ENCODE measurements at regions not wholly inside any gene's neighbourhood (a gene's known extent, or its start where the extent isn't known, plus 50 kb on each side); places are given as distances from the start of the nearest gene placed in this dataset.

DNA sequence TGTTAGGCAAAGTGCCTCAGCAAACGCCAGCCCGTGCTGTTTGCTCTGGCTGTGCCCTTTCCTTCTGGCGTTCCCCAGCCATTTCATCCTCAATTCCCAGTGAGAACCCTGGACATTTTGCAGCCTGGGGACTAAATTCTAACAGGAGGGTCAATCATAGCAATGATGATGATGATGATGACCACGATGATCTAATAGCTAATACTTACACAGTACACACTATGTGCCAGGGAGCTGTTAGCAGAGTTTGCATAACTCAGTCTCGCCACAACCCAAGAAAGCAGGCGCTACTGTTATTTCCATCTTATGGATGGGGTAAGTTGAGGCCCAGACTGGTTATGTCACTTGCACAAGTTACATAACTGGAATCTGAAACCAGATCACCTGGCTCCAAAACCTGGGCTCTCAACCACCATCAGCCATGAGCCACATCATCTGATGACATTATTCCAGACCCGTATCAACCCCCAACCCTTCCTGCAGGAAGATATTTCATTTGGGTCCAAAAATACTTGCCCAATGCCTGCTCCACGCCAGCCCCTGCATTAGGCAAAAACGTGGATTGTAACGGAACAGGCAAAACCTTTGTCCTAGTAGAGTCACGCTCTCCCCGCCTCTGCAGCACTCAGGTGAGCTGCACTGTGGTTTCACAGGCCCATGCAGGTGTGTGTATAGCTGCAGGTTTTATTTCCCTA lies 132.6 kb upstream of the SERPIND1 start:
- Histone ChIP-seq H3K4me2 (replicated peaks; ENCODE audit: low read depth, low read length, poor library complexity, severe bottlenecking) (no peak overlapping the region), H3K4me3 (ENCODE audit: control extremely low read depth in 1 of 5, extremely low read depth in 1 of 5, insufficient read depth in 1 of 5, low read depth in 2 of 5, low read length in 4 of 5) (no peak overlapping the region), H3K4me1 (ENCODE audit: control insufficient read depth in 2 of 2, insufficient read depth in 2 of 2, low read length in 2 of 2) (no peaks in the 10 kb centered on the region), H2AFZ (ENCODE audit: insufficient read depth, low read depth, low read length, poor library complexity, severe bottlenecking) (no peak overlapping the region), H3K27ac (ENCODE audit: low read length in 2 of 2) (no peak overlapping the region), H3K79me2 (ENCODE audit: control insufficient read depth, insufficient read depth, low read length) (no peaks in the 10 kb centered on the region), H3K36me3 (replicated peaks in 1 of 2; ENCODE audit: control extremely low read depth in 1 of 2, control insufficient read depth in 1 of 2, extremely low read depth in 1 of 2, insufficient read depth in 2 of 2, low read length in 1 of 2) (no peaks in the 10 kb centered on the region), H3K27me3 (replicated peaks in 1 of 4; ENCODE audit: control extremely low read depth in 1 of 4, control insufficient read depth in 3 of 4, insufficient read depth in 4 of 4, low read length in 3 of 4) (peaks cover 0 to 5% (median 0%) of the 10 kb centered on the region in 4 experiments), H4K20me1 (ENCODE audit: control insufficient read depth, insufficient read depth, low read length, poor library complexity, severe bottlenecking) (no peaks in the 10 kb centered on the region), H3K9me3 (ENCODE audit: control extremely low read depth in 1 of 3, control insufficient read depth in 2 of 3, insufficient read depth in 1 of 3, low read length in 2 of 3) (peaks cover 0 to 3% (median 3%) of the 10 kb centered on the region in 3 donors), H3K9ac (ENCODE audit: low read length) (no peak overlapping the region)
- DNase-seq, result no peak
- CTCF ChIA-PET, result no interaction called here
- Mint-ChIP-seq H3K9me3 (ENCODE audit: insufficient read depth) (peaks cover 3% of the 10 kb centered on the region), H3K27ac (no peak overlapping the region), H3K4me3 (no peak overlapping the region), H3K27me3 (peaks cover 22% of the 10 kb centered on the region), H3K4me1 (no peaks in the 10 kb centered on the region)
- TF ChIP-seq EZH2 (IDR thresholded peaks at IDR 0.05; ENCODE audit: borderline replicate concordance, insufficient read depth, low read depth, low read length, poor library complexity, severe bottlenecking), result no peak
- POLR2A ChIA-PET, result no interaction called here
- ATAC-seq (ENCODE audit: low read depth), result no peak
- intact Hi-C loops (cut with micrococcal nuclease), result no loop called here
- WGBS (ENCODE audit: insufficient coverage), result 84% methylated on average over 8 of the region's 12 CpGs

DNA sequence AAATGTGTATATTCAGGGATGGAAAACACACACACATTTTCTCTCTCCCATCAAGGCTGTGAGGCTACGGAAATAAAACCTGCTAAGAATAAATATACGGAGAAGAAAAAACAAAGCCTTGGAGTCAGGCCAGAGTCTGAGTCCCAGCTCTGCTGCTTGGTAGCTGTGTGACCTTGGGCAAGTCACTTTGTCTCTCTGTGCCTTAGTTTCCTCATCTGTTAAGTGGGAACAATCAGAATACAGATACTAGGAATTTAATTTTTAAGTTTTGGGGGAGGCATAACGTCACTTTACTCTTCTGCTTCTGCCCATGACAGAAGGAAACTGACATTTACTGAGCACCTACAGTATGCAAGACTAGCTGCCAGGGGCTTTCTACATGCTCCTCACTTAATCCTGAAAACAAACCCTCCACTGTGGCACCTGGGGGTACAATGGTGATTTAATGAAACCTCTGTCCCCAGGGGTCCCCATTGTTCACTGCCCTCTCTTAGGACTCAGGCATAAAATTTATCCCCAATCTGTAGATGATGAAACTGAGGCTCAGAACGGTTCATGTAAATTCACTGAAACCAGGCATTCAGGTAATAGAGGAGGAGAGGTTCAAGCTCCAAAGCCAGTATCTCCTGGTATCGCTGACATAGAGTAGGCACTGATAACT lies 131.9 kb upstream of the SERPIND1 start:
- Histone ChIP-seq H3K79me2 (ENCODE audit: control insufficient read depth, insufficient read depth, low read length) (no peaks in the 10 kb centered on the region), H3K4me3 (ENCODE audit: control extremely low read depth in 1 of 5, extremely low read depth in 1 of 5, insufficient read depth in 1 of 5, low read depth in 2 of 5, low read length in 4 of 5) (no peak overlapping the region), H3K27ac (ENCODE audit: low read length in 2 of 2) (no peak overlapping the region), H3K9me3 (ENCODE audit: control extremely low read depth in 1 of 3, control insufficient read depth in 2 of 3, insufficient read depth in 1 of 3, low read length in 2 of 3) (peaks cover 0 to 3% (median 3%) of the 10 kb centered on the region in 3 donors), H3K4me2 (replicated peaks; ENCODE audit: low read depth, low read length, poor library complexity, severe bottlenecking) (no peak overlapping the region), H2AFZ (ENCODE audit: insufficient read depth, low read depth, low read length, poor library complexity, severe bottlenecking) (no peak overlapping the region), H3K4me1 (ENCODE audit: control insufficient read depth in 2 of 2, insufficient read depth in 2 of 2, low read length in 2 of 2) (no peaks in the 10 kb centered on the region), H3K27me3 (replicated peaks in 1 of 4; ENCODE audit: control extremely low read depth in 1 of 4, control insufficient read depth in 3 of 4, insufficient read depth in 4 of 4, low read length in 3 of 4) (peaks cover 0 to 5% (median 0%) of the 10 kb centered on the region in 4 experiments), H4K20me1 (ENCODE audit: control insufficient read depth, insufficient read depth, low read length, poor library complexity, severe bottlenecking) (no peaks in the 10 kb centered on the region), H3K36me3 (replicated peaks in 1 of 2; ENCODE audit: control extremely low read depth in 1 of 2, control insufficient read depth in 1 of 2, extremely low read depth in 1 of 2, insufficient read depth in 2 of 2, low read length in 1 of 2) (no peaks in the 10 kb centered on the region), H3K9ac (ENCODE audit: low read length) (no peak overlapping the region)
- Mint-ChIP-seq H3K4me1 (no peaks in the 10 kb centered on the region), H3K27ac (no peak overlapping the region), H3K9me3 (ENCODE audit: insufficient read depth) (peaks cover 3% of the 10 kb centered on the region), H3K27me3 (peaks cover 18% of the 10 kb centered on the region), H3K4me3 (no peak overlapping the region)
- WGBS (ENCODE audit: insufficient coverage), result 94% methylated on average over 2 of the region's 5 CpGs
- ATAC-seq (ENCODE audit: low read depth) (no peak), DNase-seq (no peak)
- intact Hi-C loops (cut with micrococcal nuclease), result no loop called here
- CTCF ChIA-PET, result no interaction called here
- POLR2A ChIA-PET, result no interaction called here
- TF ChIP-seq, protein P1, sequence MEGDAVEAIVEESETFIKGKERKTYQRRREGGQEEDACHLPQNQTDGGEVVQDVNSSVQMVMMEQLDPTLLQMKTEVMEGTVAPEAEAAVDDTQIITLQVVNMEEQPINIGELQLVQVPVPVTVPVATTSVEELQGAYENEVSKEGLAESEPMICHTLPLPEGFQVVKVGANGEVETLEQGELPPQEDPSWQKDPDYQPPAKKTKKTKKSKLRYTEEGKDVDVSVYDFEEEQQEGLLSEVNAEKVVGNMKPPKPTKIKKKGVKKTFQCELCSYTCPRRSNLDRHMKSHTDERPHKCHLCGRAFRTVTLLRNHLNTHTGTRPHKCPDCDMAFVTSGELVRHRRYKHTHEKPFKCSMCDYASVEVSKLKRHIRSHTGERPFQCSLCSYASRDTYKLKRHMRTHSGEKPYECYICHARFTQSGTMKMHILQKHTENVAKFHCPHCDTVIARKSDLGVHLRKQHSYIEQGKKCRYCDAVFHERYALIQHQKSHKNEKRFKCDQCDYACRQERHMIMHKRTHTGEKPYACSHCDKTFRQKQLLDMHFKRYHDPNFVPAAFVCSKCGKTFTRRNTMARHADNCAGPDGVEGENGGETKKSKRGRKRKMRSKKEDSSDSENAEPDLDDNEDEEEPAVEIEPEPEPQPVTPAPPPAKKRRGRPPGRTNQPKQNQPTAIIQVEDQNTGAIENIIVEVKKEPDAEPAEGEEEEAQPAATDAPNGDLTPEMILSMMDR (IDR thresholded peaks at IDR 0.05), result no peak
- TF ChIP-seq EZH2 (IDR thresholded peaks at IDR 0.05; ENCODE audit: borderline replicate concordance, insufficient read depth, low read depth, low read length, poor library complexity, severe bottlenecking), result no peak

Measured in B cell (primary cell).